AG04450 (cell line): ENCODE measurements at regions not wholly inside any gene's neighbourhood (a gene's known extent, or its start where the extent isn't known, plus 50 kb on each side); places are given as distances from the start of the nearest gene placed in this dataset.

ENCODE experiments used
- CTCF ChIA-PET: fragments of 300-600, 350-600 bp; formaldehyde crosslinking; extraction: SDS; loops from one replicate; lab custom pipeline; 2022; ENCODE audit warnings: antibody characterized with exemption, inconsistent platforms; lab: Charles Lee
- POLR2A ChIA-PET: fragments of 350-600 bp; formaldehyde crosslinking; extraction: SDS; loops from one replicate; lab custom pipeline; 2021; ENCODE audit warnings: antibody characterized with exemption, inconsistent platforms; lab: Yijun Ruan, JAX
- DNase-seq: peaks from one replicate; pipeline ENCODE4 v3.0.0-alpha.2; 2011; ENCODE audit warnings: low read depth, low spot score
- H3K27ac ChIP-seq: one replicate; pipeline ENCODE4 v1.5.1; 2012; ENCODE audit warnings: low read depth, low read length, control low read depth
- H3K27me3 ChIP-seq: one replicate; pipeline ENCODE4 v1.6.0; 2012; ENCODE audit warnings: low read length; ENCODE audit not compliant: control insufficient read depth, insufficient read depth
- H3K4me3 ChIP-seq: 2 replicates; pipeline ENCODE4 v1.5.1; 2011; ENCODE audit warnings: mild to moderate bottlenecking, low read depth, low read length, control low read depth
- H3K9me3 ChIP-seq: 2 replicates; pipeline ENCODE4 v1.5.1; 2012; ENCODE audit warnings: low read length; ENCODE audit not compliant: control insufficient read depth, insufficient read depth
- CTCF ChIP-seq: IDR thresholded peaks from 2 replicates; pipeline ENCODE4 v1.5.1; 2011; ENCODE audit warnings: low read depth, low read length, control low read depth, inconsistent platforms

- Histone ChIP-seq H3K9me3 (no peaks in the 10 kb centered on the region), H3K27me3 (no peaks in the 10 kb centered on the region), H3K4me3 (no peak overlapping the region), H3K27ac (no peak overlapping the region)
- ChIA-PET CTCF (interaction anchor here (0.6 to 1.0 kb wide), 2 partner anchors 15 to 755 kb away, joined by 3 to 4 read pairs; no protein-coding TSS in a partner anchor), POLR2A (interaction anchor here (0.6 kb wide), 1 partner anchor 220 kb away, joined by 4 read pairs; no protein-coding TSS in a partner anchor)
- no peak for DNase-seq
- no peak for TF ChIP-seq CTCF
These were observed 73.2 kb upstream of the TENM3 start for GRCh38 chr4:182169987-182170386.

- no peak overlapping the region for H3K27ac ChIP-seq
- no peak for TF ChIP-seq CTCF
- no peak overlapping the region for H3K4me3 ChIP-seq
- no peaks in the 10 kb centered on the region for H3K27me3 ChIP-seq
- H3K9me3 ChIP-seq: no peaks in the 10 kb centered on the region
- POLR2A ChIA-PET: no interaction called here
- CTCF ChIA-PET: interaction anchor here (1.0 kb wide), 1 partner anchor 15 kb away, joined by 4 read pairs; no protein-coding TSS in a partner anchor
- no peak for DNase-seq
These were observed 72.7 kb upstream of the TENM3 start for GRCh38 chr4:182170417-182170935.

- H3K27ac ChIP-seq: no peak overlapping the region
- POLR2A ChIA-PET: no interaction called here
- no peaks in the 10 kb centered on the region for H3K9me3 ChIP-seq
- no peaks in the 10 kb centered on the region for H3K27me3 ChIP-seq
- no peak overlapping the region for H3K4me3 ChIP-seq
- DNase-seq: no peak
- CTCF ChIA-PET: no interaction called here
- TF ChIP-seq CTCF: no peak
These were observed 68.2 kb upstream of the TENM3 start for GRCh38 chr4:182174979-182175378.

GRCh38 chr4:182175788-182176519 lies 67.2 kb upstream of the TENM3 start:
- Histone ChIP-seq H3K9me3 (no peaks in the 10 kb centered on the region), H3K27ac (no peak overlapping the region), H3K27me3 (no peaks in the 10 kb centered on the region), H3K4me3 (no peak overlapping the region)
- POLR2A ChIA-PET: no interaction called here
- no peak for DNase-seq
- CTCF ChIA-PET: no interaction called here
- no peak for TF ChIP-seq CTCF

- no peak for DNase-seq
- CTCF ChIA-PET: no interaction called here
- POLR2A ChIA-PET: no interaction called here
- H3K9me3 ChIP-seq: no peaks in the 10 kb centered on the region
- H3K4me3 ChIP-seq: no peak overlapping the region
- no peak overlapping the region for H3K27ac ChIP-seq
- H3K27me3 ChIP-seq: no peaks in the 10 kb centered on the region
- TF ChIP-seq CTCF: no peak
These were observed 66.0 kb upstream of the TENM3 start for GRCh38 chr4:182177166-182177565.
